ENCODE measurements at regions not wholly inside any gene's neighbourhood (a gene's known extent, or its start where the extent isn't known, plus 50 kb on each side); places are given as distances from the start of the nearest gene placed in this dataset.

DNA sequence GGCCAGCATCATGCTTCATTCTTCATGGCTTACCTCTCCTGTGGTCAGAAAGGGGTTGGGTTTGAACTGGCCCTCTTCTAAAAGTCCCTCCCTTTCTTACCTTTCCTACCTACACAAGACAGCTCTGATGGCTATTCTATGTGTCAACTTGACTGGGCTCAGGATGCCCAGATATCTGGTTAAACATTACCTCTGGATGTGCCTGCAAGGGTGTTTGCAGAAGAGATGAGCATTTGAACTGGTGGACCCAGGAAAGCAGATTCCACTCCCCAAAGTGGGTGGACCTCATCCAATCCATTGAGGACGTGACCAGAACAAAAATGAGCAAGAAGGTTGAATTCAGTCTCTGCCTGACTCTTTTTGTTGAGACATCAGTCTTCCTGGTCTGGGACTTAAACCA, 79.0 kb upstream of the TCF7L2 start:
- Histone ChIP-seq H3F3A (ENCODE audit: insufficient read depth, low read length) (no peaks in the 10 kb centered on the region), H2AFZ (ENCODE audit: low read length) (no peak overlapping the region), H3K27ac (ENCODE audit: low read length) (no peak overlapping the region), H3K27me3 (replicated peaks; ENCODE audit: insufficient read depth, low read length) (no peaks in the 10 kb centered on the region), H3K36me3 (replicated peaks; ENCODE audit: insufficient read depth, low read length) (no peaks in the 10 kb centered on the region), H3K4me3 (ENCODE audit: low read length) (no peak overlapping the region), H3K9ac (ENCODE audit: low read length) (no peak overlapping the region), H3K9me2 (replicated peaks; ENCODE audit: insufficient read depth, low read length) (no peaks in the 10 kb centered on the region), H3K4me1 (ENCODE audit: low read length) (no peaks in the 10 kb centered on the region), H3K9me3 (replicated peaks; ENCODE audit: insufficient read depth, low read length) (no peaks in the 10 kb centered on the region), H3K4me2 (ENCODE audit: low read depth, low read length) (no peak overlapping the region), H4K20me1 (ENCODE audit: insufficient read depth, low read length) (no peaks in the 10 kb centered on the region), H3K79me2 (ENCODE audit: low read length) (no peaks in the 10 kb centered on the region)
- no peak for DNase-seq
- no peak for TF ChIP-seq EZH2phosphoT487 (IDR thresholded peaks at IDR 0.05; ENCODE audit: low read length)
- no peak for TF ChIP-seq CTCF (IDR thresholded peaks at IDR 0.05; ENCODE audit: low read length)
- no peak for TF ChIP-seq EZH2 (optimal IDR thresholded peaks at IDR 0.05; ENCODE audit: low read depth, low read length)

DNA sequence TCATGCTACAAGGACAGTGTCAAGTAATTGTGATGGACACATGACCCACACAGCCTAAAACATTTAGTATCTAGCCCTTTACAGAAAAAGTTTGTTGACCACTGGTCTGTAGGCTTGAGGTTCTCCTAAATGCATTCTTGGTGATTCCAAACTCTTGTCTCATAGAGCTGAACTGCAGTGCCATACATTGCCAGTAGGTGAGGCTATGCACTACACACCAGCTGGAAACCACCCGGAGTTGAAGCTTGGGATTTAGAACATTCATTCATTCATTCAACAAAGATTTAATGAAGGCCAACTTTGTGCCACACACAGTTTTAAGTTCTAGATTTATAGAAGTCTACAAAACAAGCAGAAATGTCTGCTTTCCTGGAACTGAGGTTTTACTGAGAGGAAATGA, 77.3 kb upstream of the TCF7L2 start:
- no peak overlapping the region for H3K4me3 ChIP-seq (ENCODE audit: low read length)
- H3K9me3 ChIP-seq (replicated peaks; ENCODE audit: insufficient read depth, low read length) = no peaks in the 10 kb centered on the region
- H4K20me1 ChIP-seq (ENCODE audit: insufficient read depth, low read length) = no peaks in the 10 kb centered on the region
- H3K9me2 ChIP-seq (replicated peaks; ENCODE audit: insufficient read depth, low read length) = no peaks in the 10 kb centered on the region
- H3K4me1 ChIP-seq (ENCODE audit: low read length) = no peaks in the 10 kb centered on the region
- H3F3A ChIP-seq (ENCODE audit: insufficient read depth, low read length) = no peaks in the 10 kb centered on the region
- H3K4me2 ChIP-seq (ENCODE audit: low read depth, low read length) = no peak overlapping the region
- TF ChIP-seq EZH2phosphoT487 (IDR thresholded peaks at IDR 0.05; ENCODE audit: low read length) (no peak), CTCF (IDR thresholded peaks at IDR 0.05; ENCODE audit: low read length) (peak; percentile 17; the same call in 1 of the 2 replicates)
- DNase-seq = no peak
- H2AFZ ChIP-seq (ENCODE audit: low read length) = no peak overlapping the region
- H3K27ac ChIP-seq (ENCODE audit: low read length) = no peak overlapping the region
- no peak overlapping the region for H3K9ac ChIP-seq (ENCODE audit: low read length)
- no peaks in the 10 kb centered on the region for H3K27me3 ChIP-seq (replicated peaks; ENCODE audit: insufficient read depth, low read length)
- H3K36me3 ChIP-seq (replicated peaks; ENCODE audit: insufficient read depth, low read length) = no peaks in the 10 kb centered on the region
- H3K79me2 ChIP-seq (ENCODE audit: low read length) = no peaks in the 10 kb centered on the region

- no peaks in the 10 kb centered on the region for H3K4me1 ChIP-seq (ENCODE audit: low read length)
- H3K27ac ChIP-seq (ENCODE audit: low read length) = no peak overlapping the region
- no peaks in the 10 kb centered on the region for H3K27me3 ChIP-seq (replicated peaks; ENCODE audit: insufficient read depth, low read length)
- H4K20me1 ChIP-seq (ENCODE audit: insufficient read depth, low read length) = no peaks in the 10 kb centered on the region
- no peak for DNase-seq
- H3K79me2 ChIP-seq (ENCODE audit: low read length) = no peaks in the 10 kb centered on the region
- no peaks in the 10 kb centered on the region for H3K9me2 ChIP-seq (replicated peaks; ENCODE audit: insufficient read depth, low read length)
- no peak overlapping the region for H3K4me3 ChIP-seq (ENCODE audit: low read length)
- no peak for TF ChIP-seq EZH2 (optimal IDR thresholded peaks at IDR 0.05; ENCODE audit: low read depth, low read length)
- TF ChIP-seq EZH2phosphoT487 (IDR thresholded peaks at IDR 0.05; ENCODE audit: low read length) = no peak
- no peak for TF ChIP-seq CTCF (IDR thresholded peaks at IDR 0.05; ENCODE audit: low read length)
- H3F3A ChIP-seq (ENCODE audit: insufficient read depth, low read length) = no peaks in the 10 kb centered on the region
- no peaks in the 10 kb centered on the region for H3K36me3 ChIP-seq (replicated peaks; ENCODE audit: insufficient read depth, low read length)
- H2AFZ ChIP-seq (ENCODE audit: low read length) = no peak overlapping the region
- H3K9me3 ChIP-seq (replicated peaks; ENCODE audit: insufficient read depth, low read length) = no peaks in the 10 kb centered on the region
- no peak overlapping the region for H3K9ac ChIP-seq (ENCODE audit: low read length)
- H3K4me2 ChIP-seq (ENCODE audit: low read depth, low read length) = no peak overlapping the region
These were observed 76.5 kb upstream of the TCF7L2 start for GRCh38 chr10:112873541-112873940.
